ENCODE measurements at regions not wholly inside any gene's neighbourhood (a gene's known extent, or its start where the extent isn't known, plus 50 kb on each side); places are given as distances from the start of the nearest gene placed in this dataset.

- DNase-seq = no peak
- CTCF ChIA-PET = no interaction called here
- H3K4me3 Mint-ChIP-seq (ENCODE audit: low read depth, unreplicated experiment) = no peak overlapping the region
- H3K36me3 Mint-ChIP-seq (ENCODE audit: insufficient read depth, unreplicated experiment) = no peaks in the 10 kb centered on the region
- H3K27me3 Mint-ChIP-seq (ENCODE audit: unreplicated experiment) = no peaks in the 10 kb centered on the region
- intact Hi-C loops (cut with micrococcal nuclease; ENCODE audit: unreplicated experiment) = no loop called here
- no peak overlapping the region for H3K27ac Mint-ChIP-seq (ENCODE audit: unreplicated experiment)
- no TSS peak for BruUV-seq (replicated peaks)
- no peak for TF ChIP-seq CTCF (IDR thresholded peaks at IDR 0.05; ENCODE audit: unreplicated experiment)
- H3K4me1 Mint-ChIP-seq (ENCODE audit: low read depth, unreplicated experiment) = no peaks in the 10 kb centered on the region
- no peaks in the 10 kb centered on the region for H3K9me3 Mint-ChIP-seq (ENCODE audit: low read depth, unreplicated experiment)
Observed at GRCh38 chr21:27155130-27155500, 188.2 kb upstream of the ADAMTS5 start.

DNA sequence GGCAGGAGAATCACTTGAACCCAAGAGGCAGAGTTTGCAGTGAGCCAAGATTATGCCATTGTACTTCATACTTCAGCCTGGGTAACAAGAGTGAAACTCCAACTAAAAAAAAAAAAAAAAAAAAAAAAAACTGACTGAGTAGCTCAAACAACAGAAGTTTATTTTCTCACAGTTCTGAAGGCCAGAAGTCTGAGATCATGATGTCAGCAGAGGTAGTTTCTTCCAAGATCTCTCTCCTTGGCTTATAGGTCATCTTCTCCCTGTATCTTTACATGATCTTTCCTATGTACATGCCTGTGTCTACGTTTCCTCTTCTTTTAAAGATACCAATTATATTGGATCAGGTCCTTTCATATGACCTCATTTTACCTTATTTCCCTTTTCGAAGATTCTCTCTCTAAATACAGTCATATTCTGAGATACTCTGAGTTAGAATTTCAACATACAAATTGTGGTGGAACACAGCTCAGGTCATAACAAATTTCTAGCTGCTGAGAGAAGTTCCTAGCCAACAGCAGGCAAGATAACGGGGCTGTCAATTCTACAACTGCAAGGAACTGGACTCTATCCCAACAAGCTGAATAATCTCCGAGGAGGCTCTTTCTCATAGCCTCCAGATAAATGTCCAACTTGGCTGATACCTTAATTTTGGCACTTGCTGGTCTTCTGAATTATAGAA is 187.7 kb upstream of the ADAMTS5 start:
- H3K36me3 Mint-ChIP-seq (ENCODE audit: insufficient read depth, unreplicated experiment) = no peaks in the 10 kb centered on the region
- H3K9me3 Mint-ChIP-seq (ENCODE audit: low read depth, unreplicated experiment) = no peaks in the 10 kb centered on the region
- intact Hi-C loops (cut with micrococcal nuclease; ENCODE audit: unreplicated experiment) = no loop called here
- no peak overlapping the region for H3K4me3 Mint-ChIP-seq (ENCODE audit: low read depth, unreplicated experiment)
- CTCF ChIA-PET = no interaction called here
- BruUV-seq (replicated peaks) = no TSS peak
- no peaks in the 10 kb centered on the region for H3K4me1 Mint-ChIP-seq (ENCODE audit: low read depth, unreplicated experiment)
- no peak for DNase-seq
- TF ChIP-seq CTCF (IDR thresholded peaks at IDR 0.05; ENCODE audit: unreplicated experiment) = no peak
- no peak overlapping the region for H3K27ac Mint-ChIP-seq (ENCODE audit: unreplicated experiment)
- no peaks in the 10 kb centered on the region for H3K27me3 Mint-ChIP-seq (ENCODE audit: unreplicated experiment)

GRCh38 chr21:27152996-27153395 is 186.1 kb upstream of the ADAMTS5 start:
- Mint-ChIP-seq H3K4me1 (ENCODE audit: low read depth, unreplicated experiment) (no peaks in the 10 kb centered on the region), H3K4me3 (ENCODE audit: low read depth, unreplicated experiment) (no peak overlapping the region), H3K27ac (ENCODE audit: unreplicated experiment) (no peak overlapping the region), H3K36me3 (ENCODE audit: insufficient read depth, unreplicated experiment) (no peaks in the 10 kb centered on the region), H3K9me3 (ENCODE audit: low read depth, unreplicated experiment) (peaks cover 1% of the 10 kb centered on the region), H3K27me3 (ENCODE audit: unreplicated experiment) (no peaks in the 10 kb centered on the region)
- no peak for TF ChIP-seq CTCF (IDR thresholded peaks at IDR 0.05; ENCODE audit: unreplicated experiment)
- BruUV-seq (replicated peaks) = no TSS peak
- CTCF ChIA-PET = no interaction called here
- intact Hi-C loops (cut with micrococcal nuclease; ENCODE audit: unreplicated experiment) = no loop called here
- DNase-seq = no peak

DNA sequence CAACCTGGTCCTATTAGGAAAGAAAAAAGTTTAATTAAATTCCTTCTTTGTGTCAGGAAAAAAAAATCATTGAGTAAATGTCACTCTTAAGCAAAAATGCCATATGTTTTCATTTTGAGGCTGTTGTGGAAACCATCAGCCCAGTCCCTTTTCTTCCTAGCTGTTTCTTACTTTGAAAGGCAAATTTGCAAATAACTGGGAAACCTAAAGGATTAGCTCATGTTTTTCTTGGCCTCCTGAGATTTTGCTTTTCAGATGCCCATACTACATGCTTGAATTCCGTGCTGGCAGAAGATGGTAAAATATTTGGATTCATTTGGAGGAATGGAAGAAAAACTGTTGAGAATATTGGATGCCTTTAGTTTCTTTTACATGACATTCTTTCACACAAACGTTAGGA is 182.1 kb upstream of the ADAMTS5 start:
- intact Hi-C loops (cut with micrococcal nuclease; ENCODE audit: unreplicated experiment) = no loop called here
- no peak overlapping the region for H3K27ac Mint-ChIP-seq (ENCODE audit: unreplicated experiment)
- no peak overlapping the region for H3K4me3 Mint-ChIP-seq (ENCODE audit: low read depth, unreplicated experiment)
- peaks cover 3% of the 10 kb centered on the region for H3K9me3 Mint-ChIP-seq (ENCODE audit: low read depth, unreplicated experiment)
- DNase-seq = no peak
- H3K4me1 Mint-ChIP-seq (ENCODE audit: low read depth, unreplicated experiment) = no peaks in the 10 kb centered on the region
- H3K27me3 Mint-ChIP-seq (ENCODE audit: unreplicated experiment) = no peaks in the 10 kb centered on the region
- BruUV-seq (replicated peaks) = no TSS peak
- H3K36me3 Mint-ChIP-seq (ENCODE audit: insufficient read depth, unreplicated experiment) = no peaks in the 10 kb centered on the region
- CTCF ChIA-PET = no interaction called here
- TF ChIP-seq CTCF (IDR thresholded peaks at IDR 0.05; ENCODE audit: unreplicated experiment) = no peak
